GM23338 (cell line): ENCODE measurements at regions not wholly inside any gene's neighbourhood (a gene's known extent, or its start where the extent isn't known, plus 50 kb on each side); places are given as distances from the start of the nearest gene placed in this dataset.

Source experiments
- ATAC-seq: fragments of 200-7000 bp; cut with Tn5 transposase; 3 replicates; pipeline ENCODE4 v1.9.1; 2020
- DNase-seq: peaks from one replicate; pipeline ENCODE4 v3.0.0-alpha.2; 2015; ENCODE audit warnings: low spot score
- H2AFZ ChIP-seq: fragments of 200-600 bp; sonication (generic); 2 replicates; pipeline ENCODE4 v1.8.0; 2016; ENCODE audit warnings: antibody characterized with exemption, mild to moderate bottlenecking, moderate library complexity
- H3F3A ChIP-seq: fragments of 200-600 bp; sonication (generic); replicated peaks from 2 replicates; pipeline ENCODE4 v1.8.0; 2017; ENCODE audit warnings: antibody characterized with exemption, mixed run types, low read depth
- H3K27ac ChIP-seq: fragments of 200-600 bp; sonication (generic); 2 replicates; pipeline ENCODE4 v1.6.1; 2016; ENCODE audit warnings: low read depth
- H3K27me3 ChIP-seq: fragments of 200-600 bp; sonication (generic); 2 replicates; pipeline ENCODE4 v1.8.0; 2016; ENCODE audit warnings: mild to moderate bottlenecking, mixed run types, moderate library complexity; ENCODE audit not compliant: insufficient read depth
- H3K36me3 ChIP-seq: fragments of 200-600 bp; sonication (generic); 2 replicates; pipeline ENCODE4 v1.8.0; 2016; ENCODE audit warnings: mild to moderate bottlenecking; ENCODE audit not compliant: insufficient read depth
- H3K4me1 ChIP-seq: fragments of 200-600 bp; sonication (generic); 2 replicates; pipeline ENCODE4 v1.8.0; 2016; ENCODE audit warnings: mild to moderate bottlenecking, moderate library complexity; ENCODE audit not compliant: insufficient read depth
- H3K4me2 ChIP-seq: fragments of 200-600 bp; sonication (generic); 2 replicates; pipeline ENCODE4 v1.7.1; 2017; ENCODE audit warnings: mixed run types
- H3K4me3 ChIP-seq: fragments of 200-600 bp; sonication (generic); 2 replicates; pipeline ENCODE4 v1.6.1; 2016; ENCODE audit warnings: mixed run types
- H3K79me2 ChIP-seq: fragments of 200-600 bp; sonication (generic); replicated peaks from 2 replicates; pipeline ENCODE4 v1.8.0; 2017; ENCODE audit warnings: mild to moderate bottlenecking; ENCODE audit not compliant: insufficient read depth
- H3K9me2 ChIP-seq: fragments of 200-600 bp; sonication (generic); 2 replicates; pipeline ENCODE4 v1.8.0; 2017; ENCODE audit not compliant: insufficient read depth
- H4K20me1 ChIP-seq: fragments of 200-600 bp; sonication (generic); replicated peaks from 2 replicates; pipeline ENCODE4 v1.8.0; 2017; ENCODE audit warnings: mild to moderate bottlenecking; ENCODE audit not compliant: insufficient read depth
- H3K27ac Mint-ChIP-seq: 2 replicates; pipeline ENCODE4 v1.8.0; 2020; ENCODE audit warnings: inconsistent platforms, mild to moderate bottlenecking, moderate library complexity, mixed read lengths
- H3K27me3 Mint-ChIP-seq: 3 replicates; pipeline ENCODE4 v1.8.0; 2022; ENCODE audit warnings: low read depth, mild to moderate bottlenecking, moderate library complexity, mixed read lengths, inconsistent platforms; ENCODE audit not compliant: insufficient read depth, poor library complexity
- H3K36me3 Mint-ChIP-seq: 3 replicates; pipeline ENCODE4 v1.8.0; 2021; ENCODE audit warnings: low read depth, mild to moderate bottlenecking, inconsistent platforms, moderate library complexity, mixed read lengths
- H3K4me1 Mint-ChIP-seq: 3 replicates; pipeline ENCODE4 v1.8.0; 2020; ENCODE audit warnings: mild to moderate bottlenecking, inconsistent platforms, mixed read lengths
- H3K4me3 Mint-ChIP-seq: 3 replicates; pipeline ENCODE4 v1.8.0; 2021; ENCODE audit warnings: moderate library complexity, mild to moderate bottlenecking, inconsistent platforms, mixed read lengths
- H3K9me3 Mint-ChIP-seq: 3 replicates; pipeline ENCODE4 v1.8.0; 2020; ENCODE audit warnings: moderate library complexity, mild to moderate bottlenecking, inconsistent platforms, mixed read lengths
- CREB1 ChIP-seq: fragments of 250-450 bp; sonication (Bioruptor Pico); IDR thresholded peaks from 2 replicates; pipeline ENCODE4 v1.5.0; 2020; ENCODE audit warnings: low read depth, mild to moderate bottlenecking, moderate library complexity
- EZH2 ChIP-seq: fragments of 200-600 bp; sonication (generic); IDR thresholded peaks from one replicate; pipeline ENCODE4 v1.8.0; 2017; ENCODE audit warnings: antibody characterized with exemption, mild to moderate bottlenecking, low read depth; ENCODE audit not compliant: unreplicated experiment
- EZH2phosphoT487 ChIP-seq: fragments of 200-600 bp; sonication (generic); IDR thresholded peaks from one replicate; pipeline ENCODE4 v1.8.1; 2018; ENCODE audit warnings: antibody characterized with exemption; ENCODE audit not compliant: unreplicated experiment
- JUNB ChIP-seq: IDR thresholded peaks from one replicate; pipeline ENCODE4 v1.6.1; 2016; ENCODE audit warnings: antibody characterized with exemption; ENCODE audit not compliant: unreplicated experiment
- NANOG ChIP-seq: IDR thresholded peaks from 2 replicates; pipeline ENCODE4 v1.6.1; 2016; ENCODE audit warnings: antibody characterized with exemption, borderline replicate concordance
- POLR2AphosphoS5 ChIP-seq: IDR thresholded peaks from 2 replicates; pipeline ENCODE4 v1.6.1; 2016; ENCODE audit warnings: antibody characterized with exemption, low read depth
- REST ChIP-seq: IDR thresholded peaks from one replicate; pipeline ENCODE4 v1.6.1; 2018; ENCODE audit warnings: antibody characterized with exemption; ENCODE audit not compliant: unreplicated experiment
- STAT1 ChIP-seq: IDR thresholded peaks from one replicate; pipeline ENCODE4 v1.6.1; 2016; ENCODE audit warnings: antibody characterized with exemption; ENCODE audit not compliant: unreplicated experiment
- ZNF114 ChIP-seq: fragments of 250-450 bp; sonication (Bioruptor Pico); IDR thresholded peaks from 2 replicates; pipeline ENCODE4 v1.5.0; 2020; ENCODE audit warnings: mild to moderate bottlenecking, moderate library complexity
- ZNF331 ChIP-seq: fragments of 250-450 bp; sonication (Bioruptor Pico); IDR thresholded peaks from 2 replicates; pipeline ENCODE4 v1.5.0; 2020; ENCODE audit warnings: low read depth, mild to moderate bottlenecking, moderate library complexity
- TF ChIP-seq, protein P1 (sequence below), 2 experiments: fragments of 200-600 bp in 1 of 2; sonication (generic) in 1 of 2; conservative IDR thresholded peaks; 2 replicates each; pipeline versions ENCODE4 v1.5.1 to v1.6.1; 2016 to 2017; ENCODE audit warnings: antibody characterized with exemption in 2 of 2, low read depth in 2 of 2, mild to moderate bottlenecking in 2 of 2, moderate library complexity in 1 of 2
- TF ChIP-seq, protein P2 (sequence below): IDR thresholded peaks from 2 replicates; pipeline ENCODE4 v1.6.1; 2016; ENCODE audit warnings: antibody characterized with exemption
- TF ChIP-seq, protein P3 (sequence below): fragments of 250-450 bp; sonication (Bioruptor Pico); IDR thresholded peaks from 2 replicates; pipeline ENCODE4 v1.5.0; 2020; ENCODE audit warnings: mild to moderate bottlenecking, moderate library complexity

DNA sequence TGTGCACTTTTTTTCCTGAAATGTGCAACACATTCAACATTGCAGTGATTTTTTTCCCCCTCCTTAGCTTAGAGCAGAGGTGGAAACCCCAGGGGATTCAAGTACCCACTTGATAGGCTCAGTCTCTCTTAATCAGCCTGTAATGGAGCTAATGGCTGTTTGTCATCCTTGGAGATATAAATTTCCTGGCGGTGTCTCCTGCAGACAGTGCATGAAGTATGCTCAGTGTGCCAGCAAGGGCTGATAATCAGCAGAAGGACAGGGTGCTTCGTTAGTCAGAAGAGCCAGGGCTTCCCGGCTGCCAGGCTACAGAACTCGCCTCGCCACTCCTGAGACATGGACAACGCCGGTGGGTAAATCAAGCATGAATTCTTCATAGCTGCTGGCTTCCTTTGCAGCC, 69.8 kb upstream of the PHACTR2 start:
- H3K36me3 ChIP-seq: no peaks in the 10 kb centered on the region
- no peaks in the 10 kb centered on the region for H3K27me3 ChIP-seq
- no peaks in the 10 kb centered on the region for H3K36me3 Mint-ChIP-seq
- 0 out of 2 replicates have a peak overlapping the region, but pooled peaks have one; percentile 1 for H3K4me2 ChIP-seq
- TF ChIP-seq REST (no peak), STAT1 (no peak), EZH2 (no peak), JUNB (no peak), NANOG (no peak), CREB1 (CRISPR knock-in tag) (no peak), POLR2AphosphoS5 (no peak), ZNF114 (CRISPR knock-in tag) (no peak), EZH2phosphoT487 (no peak), ZNF331 (no peak)
- TF ChIP-seq, protein P1, sequence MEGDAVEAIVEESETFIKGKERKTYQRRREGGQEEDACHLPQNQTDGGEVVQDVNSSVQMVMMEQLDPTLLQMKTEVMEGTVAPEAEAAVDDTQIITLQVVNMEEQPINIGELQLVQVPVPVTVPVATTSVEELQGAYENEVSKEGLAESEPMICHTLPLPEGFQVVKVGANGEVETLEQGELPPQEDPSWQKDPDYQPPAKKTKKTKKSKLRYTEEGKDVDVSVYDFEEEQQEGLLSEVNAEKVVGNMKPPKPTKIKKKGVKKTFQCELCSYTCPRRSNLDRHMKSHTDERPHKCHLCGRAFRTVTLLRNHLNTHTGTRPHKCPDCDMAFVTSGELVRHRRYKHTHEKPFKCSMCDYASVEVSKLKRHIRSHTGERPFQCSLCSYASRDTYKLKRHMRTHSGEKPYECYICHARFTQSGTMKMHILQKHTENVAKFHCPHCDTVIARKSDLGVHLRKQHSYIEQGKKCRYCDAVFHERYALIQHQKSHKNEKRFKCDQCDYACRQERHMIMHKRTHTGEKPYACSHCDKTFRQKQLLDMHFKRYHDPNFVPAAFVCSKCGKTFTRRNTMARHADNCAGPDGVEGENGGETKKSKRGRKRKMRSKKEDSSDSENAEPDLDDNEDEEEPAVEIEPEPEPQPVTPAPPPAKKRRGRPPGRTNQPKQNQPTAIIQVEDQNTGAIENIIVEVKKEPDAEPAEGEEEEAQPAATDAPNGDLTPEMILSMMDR (conservative IDR thresholded peaks at IDR 0.05; ENCODE audit: low read depth in 2 of 2): no peak
- TF ChIP-seq, protein P2, sequence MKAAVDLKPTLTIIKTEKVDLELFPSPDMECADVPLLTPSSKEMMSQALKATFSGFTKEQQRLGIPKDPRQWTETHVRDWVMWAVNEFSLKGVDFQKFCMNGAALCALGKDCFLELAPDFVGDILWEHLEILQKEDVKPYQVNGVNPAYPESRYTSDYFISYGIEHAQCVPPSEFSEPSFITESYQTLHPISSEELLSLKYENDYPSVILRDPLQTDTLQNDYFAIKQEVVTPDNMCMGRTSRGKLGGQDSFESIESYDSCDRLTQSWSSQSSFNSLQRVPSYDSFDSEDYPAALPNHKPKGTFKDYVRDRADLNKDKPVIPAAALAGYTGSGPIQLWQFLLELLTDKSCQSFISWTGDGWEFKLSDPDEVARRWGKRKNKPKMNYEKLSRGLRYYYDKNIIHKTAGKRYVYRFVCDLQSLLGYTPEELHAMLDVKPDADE: no peak
- TF ChIP-seq, protein P3, sequence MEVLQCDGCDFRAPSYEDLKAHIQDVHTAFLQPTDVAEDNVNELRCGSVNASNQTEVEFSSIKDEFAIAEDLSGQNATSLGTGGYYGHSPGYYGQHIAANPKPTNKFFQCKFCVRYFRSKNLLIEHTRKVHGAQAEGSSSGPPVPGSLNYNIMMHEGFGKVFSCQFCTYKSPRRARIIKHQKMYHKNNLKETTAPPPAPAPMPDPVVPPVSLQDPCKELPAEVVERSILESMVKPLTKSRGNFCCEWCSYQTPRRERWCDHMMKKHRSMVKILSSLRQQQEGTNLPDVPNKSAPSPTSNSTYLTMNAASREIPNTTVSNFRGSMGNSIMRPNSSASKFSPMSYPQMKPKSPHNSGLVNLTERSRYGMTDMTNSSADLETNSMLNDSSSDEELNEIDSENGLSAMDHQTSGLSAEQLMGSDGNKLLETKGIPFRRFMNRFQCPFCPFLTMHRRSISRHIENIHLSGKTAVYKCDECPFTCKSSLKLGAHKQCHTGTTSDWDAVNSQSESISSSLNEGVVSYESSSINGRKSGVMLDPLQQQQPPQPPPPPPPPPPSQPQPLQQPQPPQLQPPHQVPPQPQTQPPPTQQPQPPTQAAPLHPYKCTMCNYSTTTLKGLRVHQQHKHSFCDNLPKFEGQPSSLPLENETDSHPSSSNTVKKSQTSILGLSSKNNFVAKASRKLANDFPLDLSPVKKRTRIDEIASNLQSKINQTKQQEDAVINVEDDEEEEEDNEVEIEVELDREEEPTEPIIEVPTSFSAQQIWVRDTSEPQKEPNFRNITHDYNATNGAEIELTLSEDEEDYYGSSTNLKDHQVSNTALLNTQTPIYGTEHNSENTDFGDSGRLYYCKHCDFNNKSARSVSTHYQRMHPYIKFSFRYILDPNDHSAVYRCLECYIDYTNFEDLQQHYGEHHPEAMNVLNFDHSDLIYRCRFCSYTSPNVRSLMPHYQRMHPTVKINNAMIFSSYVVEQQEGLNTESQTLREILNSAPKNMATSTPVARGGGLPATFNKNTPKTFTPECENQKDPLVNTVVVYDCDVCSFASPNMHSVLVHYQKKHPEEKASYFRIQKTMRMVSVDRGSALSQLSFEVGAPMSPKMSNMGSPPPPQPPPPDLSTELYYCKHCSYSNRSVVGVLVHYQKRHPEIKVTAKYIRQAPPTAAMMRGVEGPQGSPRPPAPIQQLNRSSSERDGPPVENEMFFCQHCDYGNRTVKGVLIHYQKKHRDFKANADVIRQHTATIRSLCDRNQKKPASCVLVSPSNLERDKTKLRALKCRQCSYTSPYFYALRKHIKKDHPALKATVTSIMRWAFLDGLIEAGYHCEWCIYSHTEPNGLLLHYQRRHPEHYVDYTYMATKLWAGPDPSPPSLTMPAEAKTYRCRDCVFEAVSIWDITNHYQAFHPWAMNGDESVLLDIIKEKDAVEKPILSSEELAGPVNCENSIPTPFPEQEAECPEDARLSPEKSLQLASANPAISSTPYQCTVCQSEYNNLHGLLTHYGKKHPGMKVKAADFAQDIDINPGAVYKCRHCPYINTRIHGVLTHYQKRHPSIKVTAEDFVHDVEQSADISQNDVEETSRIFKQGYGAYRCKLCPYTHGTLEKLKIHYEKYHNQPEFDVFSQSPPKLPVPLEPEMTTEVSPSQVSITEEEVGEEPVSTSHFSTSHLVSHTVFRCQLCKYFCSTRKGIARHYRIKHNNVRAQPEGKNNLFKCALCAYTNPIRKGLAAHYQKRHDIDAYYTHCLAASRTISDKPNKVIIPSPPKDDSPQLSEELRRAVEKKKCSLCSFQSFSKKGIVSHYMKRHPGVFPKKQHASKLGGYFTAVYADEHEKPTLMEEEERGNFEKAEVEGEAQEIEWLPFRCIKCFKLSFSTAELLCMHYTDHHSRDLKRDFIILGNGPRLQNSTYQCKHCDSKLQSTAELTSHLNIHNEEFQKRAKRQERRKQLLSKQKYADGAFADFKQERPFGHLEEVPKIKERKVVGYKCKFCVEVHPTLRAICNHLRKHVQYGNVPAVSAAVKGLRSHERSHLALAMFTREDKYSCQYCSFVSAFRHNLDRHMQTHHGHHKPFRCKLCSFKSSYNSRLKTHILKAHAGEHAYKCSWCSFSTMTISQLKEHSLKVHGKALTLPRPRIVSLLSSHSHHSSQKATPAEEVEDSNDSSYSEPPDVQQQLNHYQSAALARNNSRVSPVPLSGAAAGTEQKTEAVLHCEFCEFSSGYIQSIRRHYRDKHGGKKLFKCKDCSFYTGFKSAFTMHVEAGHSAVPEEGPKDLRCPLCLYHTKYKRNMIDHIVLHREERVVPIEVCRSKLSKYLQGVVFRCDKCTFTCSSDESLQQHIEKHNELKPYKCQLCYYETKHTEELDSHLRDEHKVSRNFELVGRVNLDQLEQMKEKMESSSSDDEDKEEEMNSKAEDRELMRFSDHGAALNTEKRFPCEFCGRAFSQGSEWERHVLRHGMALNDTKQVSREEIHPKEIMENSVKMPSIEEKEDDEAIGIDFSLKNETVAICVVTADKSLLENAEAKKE (CRISPR knock-in tag): no peak
- peaks cover 1% of the 10 kb centered on the region for H3K27me3 Mint-ChIP-seq
- H3K4me1 Mint-ChIP-seq: peaks cover 15% of the 10 kb centered on the region
- no peaks in the 10 kb centered on the region for H4K20me1 ChIP-seq
- H3K27ac ChIP-seq: no peak overlapping the region
- no peaks in the 10 kb centered on the region for H3K9me2 ChIP-seq
- H3F3A ChIP-seq: no peaks in the 10 kb centered on the region
- ATAC-seq: peak; percentile 35; the same call in 2 of the 3 replicates
- no peak overlapping the region for H3K27ac Mint-ChIP-seq
- no peak overlapping the region for H3K4me3 ChIP-seq
- no peaks in the 10 kb centered on the region for H3K9me3 Mint-ChIP-seq
- peak; percentile 8 for DNase-seq
- H3K4me3 Mint-ChIP-seq: no peak overlapping the region
- H3K79me2 ChIP-seq: no peaks in the 10 kb centered on the region
- H2AFZ ChIP-seq: 0 out of 2 replicates have a peak overlapping the region, but pooled peaks have one; percentile 2
- peaks cover 13% of the 10 kb centered on the region for H3K4me1 ChIP-seq
